GM23338 (cell line): ENCODE measurements at regions not wholly inside any gene's neighbourhood (a gene's known extent, or its start where the extent isn't known, plus 50 kb on each side); places are given as distances from the start of the nearest gene placed in this dataset.

Source experiments
- ATAC-seq: fragments of 200-7000 bp; cut with Tn5 transposase; 3 replicates; pipeline ENCODE4 v1.9.1; 2020
- DNase-seq: peaks from one replicate; pipeline ENCODE4 v3.0.0-alpha.2; 2015; ENCODE audit warnings: low spot score
- H2AFZ ChIP-seq: fragments of 200-600 bp; sonication (generic); 2 replicates; pipeline ENCODE4 v1.8.0; 2016; ENCODE audit warnings: antibody characterized with exemption, mild to moderate bottlenecking, moderate library complexity
- H3F3A ChIP-seq: fragments of 200-600 bp; sonication (generic); replicated peaks from 2 replicates; pipeline ENCODE4 v1.8.0; 2017; ENCODE audit warnings: antibody characterized with exemption, mixed run types, low read depth
- H3K27ac ChIP-seq: fragments of 200-600 bp; sonication (generic); 2 replicates; pipeline ENCODE4 v1.6.1; 2016; ENCODE audit warnings: low read depth
- H3K27me3 ChIP-seq: fragments of 200-600 bp; sonication (generic); 2 replicates; pipeline ENCODE4 v1.8.0; 2016; ENCODE audit warnings: mild to moderate bottlenecking, mixed run types, moderate library complexity; ENCODE audit not compliant: insufficient read depth
- H3K36me3 ChIP-seq: fragments of 200-600 bp; sonication (generic); 2 replicates; pipeline ENCODE4 v1.8.0; 2016; ENCODE audit warnings: mild to moderate bottlenecking; ENCODE audit not compliant: insufficient read depth
- H3K4me1 ChIP-seq: fragments of 200-600 bp; sonication (generic); 2 replicates; pipeline ENCODE4 v1.8.0; 2016; ENCODE audit warnings: mild to moderate bottlenecking, moderate library complexity; ENCODE audit not compliant: insufficient read depth
- H3K4me2 ChIP-seq: fragments of 200-600 bp; sonication (generic); 2 replicates; pipeline ENCODE4 v1.7.1; 2017; ENCODE audit warnings: mixed run types
- H3K4me3 ChIP-seq: fragments of 200-600 bp; sonication (generic); 2 replicates; pipeline ENCODE4 v1.6.1; 2016; ENCODE audit warnings: mixed run types
- H3K79me2 ChIP-seq: fragments of 200-600 bp; sonication (generic); replicated peaks from 2 replicates; pipeline ENCODE4 v1.8.0; 2017; ENCODE audit warnings: mild to moderate bottlenecking; ENCODE audit not compliant: insufficient read depth
- H3K9me2 ChIP-seq: fragments of 200-600 bp; sonication (generic); 2 replicates; pipeline ENCODE4 v1.8.0; 2017; ENCODE audit not compliant: insufficient read depth
- H4K20me1 ChIP-seq: fragments of 200-600 bp; sonication (generic); replicated peaks from 2 replicates; pipeline ENCODE4 v1.8.0; 2017; ENCODE audit warnings: mild to moderate bottlenecking; ENCODE audit not compliant: insufficient read depth
- H3K27ac Mint-ChIP-seq: 2 replicates; pipeline ENCODE4 v1.8.0; 2020; ENCODE audit warnings: inconsistent platforms, mild to moderate bottlenecking, moderate library complexity, mixed read lengths
- H3K27me3 Mint-ChIP-seq: 3 replicates; pipeline ENCODE4 v1.8.0; 2022; ENCODE audit warnings: low read depth, mild to moderate bottlenecking, moderate library complexity, mixed read lengths, inconsistent platforms; ENCODE audit not compliant: insufficient read depth, poor library complexity
- H3K36me3 Mint-ChIP-seq: 3 replicates; pipeline ENCODE4 v1.8.0; 2021; ENCODE audit warnings: low read depth, mild to moderate bottlenecking, inconsistent platforms, moderate library complexity, mixed read lengths
- H3K4me1 Mint-ChIP-seq: 3 replicates; pipeline ENCODE4 v1.8.0; 2020; ENCODE audit warnings: mild to moderate bottlenecking, inconsistent platforms, mixed read lengths
- H3K4me3 Mint-ChIP-seq: 3 replicates; pipeline ENCODE4 v1.8.0; 2021; ENCODE audit warnings: moderate library complexity, mild to moderate bottlenecking, inconsistent platforms, mixed read lengths
- H3K9me3 Mint-ChIP-seq: 3 replicates; pipeline ENCODE4 v1.8.0; 2020; ENCODE audit warnings: moderate library complexity, mild to moderate bottlenecking, inconsistent platforms, mixed read lengths
- CREB1 ChIP-seq: fragments of 250-450 bp; sonication (Bioruptor Pico); IDR thresholded peaks from 2 replicates; pipeline ENCODE4 v1.5.0; 2020; ENCODE audit warnings: low read depth, mild to moderate bottlenecking, moderate library complexity
- ETS1 ChIP-seq: IDR thresholded peaks from 2 replicates; pipeline ENCODE4 v1.6.1; 2016; ENCODE audit warnings: antibody characterized with exemption
- EZH2 ChIP-seq: fragments of 200-600 bp; sonication (generic); IDR thresholded peaks from one replicate; pipeline ENCODE4 v1.8.0; 2017; ENCODE audit warnings: antibody characterized with exemption, mild to moderate bottlenecking, low read depth; ENCODE audit not compliant: unreplicated experiment
- NANOG ChIP-seq: IDR thresholded peaks from 2 replicates; pipeline ENCODE4 v1.6.1; 2016; ENCODE audit warnings: antibody characterized with exemption, borderline replicate concordance
- ZNF114 ChIP-seq: fragments of 250-450 bp; sonication (Bioruptor Pico); IDR thresholded peaks from 2 replicates; pipeline ENCODE4 v1.5.0; 2020; ENCODE audit warnings: mild to moderate bottlenecking, moderate library complexity
- ZNF331 ChIP-seq: fragments of 250-450 bp; sonication (Bioruptor Pico); IDR thresholded peaks from 2 replicates; pipeline ENCODE4 v1.5.0; 2020; ENCODE audit warnings: low read depth, mild to moderate bottlenecking, moderate library complexity
- ZNF462 ChIP-seq: fragments of 250-450 bp; sonication (Bioruptor Pico); IDR thresholded peaks from 2 replicates; pipeline ENCODE4 v1.5.0; 2020; ENCODE audit warnings: mild to moderate bottlenecking, moderate library complexity

GRCh38 chr2:221142341-221142740, 429.8 kb downstream of the EPHA4 start:
- Mint-ChIP-seq H3K36me3 (no peaks in the 10 kb centered on the region), H3K4me1 (no peaks in the 10 kb centered on the region), H3K4me3 (no peak overlapping the region), H3K27me3 (no peaks in the 10 kb centered on the region), H3K27ac (no peak overlapping the region), H3K9me3 (no peaks in the 10 kb centered on the region)
- Histone ChIP-seq H4K20me1 (no peaks in the 10 kb centered on the region), H3K4me1 (no peaks in the 10 kb centered on the region), H2AFZ (no peak overlapping the region), H3K27ac (no peak overlapping the region), H3K9me2 (peaks cover 4% of the 10 kb centered on the region; the same call in 1 of the 2 replicates), H3K36me3 (no peaks in the 10 kb centered on the region), H3K4me2 (no peak overlapping the region), H3K27me3 (no peaks in the 10 kb centered on the region), H3F3A (no peaks in the 10 kb centered on the region), H3K4me3 (no peak overlapping the region), H3K79me2 (no peaks in the 10 kb centered on the region)
- no peak for TF ChIP-seq ZNF331
- TF ChIP-seq ZNF462 (CRISPR knock-in tag): no peak
- TF ChIP-seq EZH2: no peak
- TF ChIP-seq CREB1 (CRISPR knock-in tag): no peak
- TF ChIP-seq ETS1: no peak
- no peak for TF ChIP-seq NANOG
- no peak for TF ChIP-seq ZNF114 (CRISPR knock-in tag)
- no peak for ATAC-seq
- DNase-seq: no peak
